ENCODE measurements at regions not wholly inside any gene's neighbourhood (a gene's known extent, or its start where the extent isn't known, plus 50 kb on each side); places are given as distances from the start of the nearest gene placed in this dataset.

DNA sequence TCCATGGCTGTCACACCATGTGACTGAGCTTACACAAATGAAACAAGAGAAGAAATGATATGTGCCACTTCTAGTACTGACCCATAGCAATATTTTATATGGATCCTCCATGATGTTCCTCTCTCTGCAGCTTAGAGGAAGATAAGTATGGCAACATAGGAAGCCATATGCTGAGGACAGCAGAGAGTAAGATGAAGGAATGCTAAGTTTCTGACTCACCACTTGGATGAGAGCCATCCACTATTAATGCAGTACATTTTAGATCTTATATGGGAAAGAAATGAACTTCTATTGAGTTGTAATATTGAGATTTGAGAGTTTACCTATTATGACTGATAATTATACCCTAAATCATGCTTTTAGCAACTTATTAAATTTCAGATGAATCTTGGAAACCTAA, 386.9 kb upstream of the MAOA start:
- H3K23ac ChIP-seq (ENCODE audit: low read length in 2 of 2) = no peak overlapping the region
- H3K18ac ChIP-seq (ENCODE audit: low read depth in 1 of 2, low read length in 2 of 2) = no peak overlapping the region
- H3K79me1 ChIP-seq (replicated peaks; ENCODE audit: low read length, poor library complexity, severe bottlenecking) = no peaks in the 10 kb centered on the region
- H3K4me1 ChIP-seq (ENCODE audit: control insufficient read depth, insufficient read depth, low read depth, low read length) = no peaks in the 10 kb centered on the region
- H2BK5ac ChIP-seq (ENCODE audit: low read depth, low read length, poor library complexity, severe bottlenecking) = no peak overlapping the region
- H3K36me3 ChIP-seq (ENCODE audit: control insufficient read depth in 1 of 2, insufficient read depth in 2 of 2, low read depth in 1 of 2, low read length in 2 of 2) = no peaks in the 10 kb centered on the region
- no peak overlapping the region for H4K91ac ChIP-seq (ENCODE audit: low read length)
- no peak overlapping the region for H2BK15ac ChIP-seq (ENCODE audit: low read depth, poor library complexity, severe bottlenecking)
- DNase-seq = peak; percentile 18
- no peak overlapping the region for H2BK120ac ChIP-seq (ENCODE audit: low read depth, low read length)
- H3K9me3 ChIP-seq (ENCODE audit: control insufficient read depth, low read length) = peaks cover 7% of the 10 kb centered on the region
- no peak overlapping the region for H3K9ac ChIP-seq (ENCODE audit: low read length)
- no peak overlapping the region for H3K14ac ChIP-seq (ENCODE audit: low read length in 2 of 2)
- H4K8ac ChIP-seq (ENCODE audit: low read length) = no peak overlapping the region
- H2AK5ac ChIP-seq (ENCODE audit: low read length, severe bottlenecking) = no peak overlapping the region
- H2AFZ ChIP-seq (ENCODE audit: low read depth, low read length) = no peak overlapping the region
- no peak overlapping the region for H3K27ac ChIP-seq (ENCODE audit: low read length, poor library complexity, severe bottlenecking)
- no peak overlapping the region for H3K4me3 ChIP-seq (ENCODE audit: insufficient read depth in 1 of 2, low read depth in 1 of 2, low read length in 2 of 2)
- no peak overlapping the region for H2BK12ac ChIP-seq (ENCODE audit: low read length in 2 of 2)
- H3K27me3 ChIP-seq (ENCODE audit: control insufficient read depth in 1 of 2, insufficient read depth in 1 of 2, low read length in 2 of 2) = no peaks in the 10 kb centered on the region
- H3K4me2 ChIP-seq (ENCODE audit: low read length, poor library complexity, severe bottlenecking) = no peak overlapping the region
- no peak overlapping the region for H3K4ac ChIP-seq (ENCODE audit: low read depth in 1 of 2, low read length in 2 of 2)

- no peak overlapping the region for H4K8ac ChIP-seq (ENCODE audit: low read length)
- H3K4me2 ChIP-seq (ENCODE audit: low read length, poor library complexity, severe bottlenecking) = no peak overlapping the region
- H2AFZ ChIP-seq (ENCODE audit: low read depth, low read length) = no peak overlapping the region
- no peak overlapping the region for H3K27ac ChIP-seq (ENCODE audit: low read length, poor library complexity, severe bottlenecking)
- DNase-seq = no peak
- no peak overlapping the region for H2BK15ac ChIP-seq (ENCODE audit: low read depth, poor library complexity, severe bottlenecking)
- H3K9ac ChIP-seq (ENCODE audit: low read length) = no peak overlapping the region
- H3K18ac ChIP-seq (ENCODE audit: low read depth in 1 of 2, low read length in 2 of 2) = no peak overlapping the region
- no peak overlapping the region for H2AK5ac ChIP-seq (ENCODE audit: low read length, severe bottlenecking)
- no peak overlapping the region for H3K14ac ChIP-seq (ENCODE audit: low read length in 2 of 2)
- H3K79me1 ChIP-seq (replicated peaks; ENCODE audit: low read length, poor library complexity, severe bottlenecking) = no peaks in the 10 kb centered on the region
- no peak overlapping the region for H3K23ac ChIP-seq (ENCODE audit: low read length in 2 of 2)
- H3K36me3 ChIP-seq (ENCODE audit: control insufficient read depth in 1 of 2, insufficient read depth in 2 of 2, low read depth in 1 of 2, low read length in 2 of 2) = no peaks in the 10 kb centered on the region
- H3K27me3 ChIP-seq (ENCODE audit: control insufficient read depth in 1 of 2, insufficient read depth in 1 of 2, low read length in 2 of 2) = no peaks in the 10 kb centered on the region
- H2BK12ac ChIP-seq (ENCODE audit: low read length in 2 of 2) = no peak overlapping the region
- no peak overlapping the region for H3K4ac ChIP-seq (ENCODE audit: low read depth in 1 of 2, low read length in 2 of 2)
- no peak overlapping the region for H2BK120ac ChIP-seq (ENCODE audit: low read depth, low read length)
- H3K4me1 ChIP-seq (ENCODE audit: control insufficient read depth, insufficient read depth, low read depth, low read length) = no peaks in the 10 kb centered on the region
- 94% methylated on average over 7 of the region's 8 CpGs for WGBS
- no peaks in the 10 kb centered on the region for H3K9me3 ChIP-seq (ENCODE audit: control insufficient read depth, low read length)
- H2BK5ac ChIP-seq (ENCODE audit: low read depth, low read length, poor library complexity, severe bottlenecking) = no peak overlapping the region
- H4K91ac ChIP-seq (ENCODE audit: low read length) = no peak overlapping the region
- no peak overlapping the region for H3K4me3 ChIP-seq (ENCODE audit: insufficient read depth in 1 of 2, low read depth in 1 of 2, low read length in 2 of 2)
These were observed 378.2 kb upstream of the MAOA start for GRCh38 chrX:43277879-43278278.

DNA sequence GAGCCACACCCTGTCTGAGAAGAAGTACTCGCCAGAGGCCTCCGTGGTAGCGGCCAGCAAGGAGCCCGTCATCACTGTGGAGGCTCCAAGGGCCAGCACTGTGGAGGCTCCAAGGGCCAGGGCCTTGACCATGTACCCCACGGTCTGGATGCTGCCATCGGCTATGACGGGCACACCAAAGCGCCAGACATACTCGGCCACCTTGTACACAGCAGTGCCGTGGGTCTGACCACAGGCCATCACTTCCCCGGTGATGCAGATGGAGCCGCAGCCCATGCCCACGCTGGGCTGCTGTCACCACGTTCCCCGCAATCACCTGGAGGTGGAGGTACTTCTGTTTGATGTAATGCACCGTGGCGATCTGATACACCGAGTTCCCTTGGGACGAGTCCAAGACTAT, 377.7 kb upstream of the MAOA start:
- no peak overlapping the region for H3K14ac ChIP-seq (ENCODE audit: low read length in 2 of 2)
- H3K4me2 ChIP-seq (ENCODE audit: low read length, poor library complexity, severe bottlenecking) = no peak overlapping the region
- no peak overlapping the region for H3K4ac ChIP-seq (ENCODE audit: low read depth in 1 of 2, low read length in 2 of 2)
- H2BK5ac ChIP-seq (ENCODE audit: low read depth, low read length, poor library complexity, severe bottlenecking) = no peak overlapping the region
- H3K27me3 ChIP-seq (ENCODE audit: control insufficient read depth in 1 of 2, insufficient read depth in 1 of 2, low read length in 2 of 2) = no peaks in the 10 kb centered on the region
- no peak for DNase-seq
- no peak overlapping the region for H3K18ac ChIP-seq (ENCODE audit: low read depth in 1 of 2, low read length in 2 of 2)
- H2BK12ac ChIP-seq (ENCODE audit: low read length in 2 of 2) = no peak overlapping the region
- H3K23ac ChIP-seq (ENCODE audit: low read length in 2 of 2) = no peak overlapping the region
- no peak overlapping the region for H3K4me3 ChIP-seq (ENCODE audit: insufficient read depth in 1 of 2, low read depth in 1 of 2, low read length in 2 of 2)
- H2AFZ ChIP-seq (ENCODE audit: low read depth, low read length) = no peak overlapping the region
- no peaks in the 10 kb centered on the region for H3K9me3 ChIP-seq (ENCODE audit: control insufficient read depth, low read length)
- H3K9ac ChIP-seq (ENCODE audit: low read length) = no peak overlapping the region
- no peak overlapping the region for H4K91ac ChIP-seq (ENCODE audit: low read length)
- no peak overlapping the region for H2AK5ac ChIP-seq (ENCODE audit: low read length, severe bottlenecking)
- H2BK15ac ChIP-seq (ENCODE audit: low read depth, poor library complexity, severe bottlenecking) = no peak overlapping the region
- H3K36me3 ChIP-seq (ENCODE audit: control insufficient read depth in 1 of 2, insufficient read depth in 2 of 2, low read depth in 1 of 2, low read length in 2 of 2) = no peaks in the 10 kb centered on the region
- H3K4me1 ChIP-seq (ENCODE audit: control insufficient read depth, insufficient read depth, low read depth, low read length) = no peaks in the 10 kb centered on the region
- 91% methylated on average over 19 of the region's 19 CpGs for whole genome bisulfite sequencing
- no peak overlapping the region for H2BK120ac ChIP-seq (ENCODE audit: low read depth, low read length)
- H3K79me1 ChIP-seq (replicated peaks; ENCODE audit: low read length, poor library complexity, severe bottlenecking) = no peaks in the 10 kb centered on the region
- H4K8ac ChIP-seq (ENCODE audit: low read length) = no peak overlapping the region
- H3K27ac ChIP-seq (ENCODE audit: low read length, poor library complexity, severe bottlenecking) = no peak overlapping the region

DNA sequence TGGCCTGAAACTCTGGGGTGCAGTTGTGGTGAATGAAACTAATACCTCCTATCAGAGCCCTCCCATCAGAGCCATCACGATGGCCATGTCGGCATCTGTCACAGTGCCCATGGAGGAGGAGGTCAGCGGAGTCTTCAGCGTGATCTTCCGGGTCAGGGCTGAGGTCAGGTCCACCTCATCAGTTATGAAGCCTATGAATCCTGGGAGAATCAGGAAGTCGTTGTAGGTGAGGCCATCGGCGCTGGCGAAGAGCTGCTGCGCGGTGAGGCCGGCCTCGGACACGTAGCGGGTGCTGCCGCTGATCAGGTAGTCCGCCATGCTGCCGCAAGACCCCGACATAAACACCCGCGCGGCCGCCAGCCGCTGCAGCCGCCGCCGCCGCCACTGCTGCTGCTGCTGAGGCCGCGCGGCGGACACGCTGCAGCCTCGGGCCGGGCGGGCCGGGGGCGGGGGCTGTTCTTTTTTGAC, 376.7 kb upstream of the MAOA start:
- Histone ChIP-seq H3K4me1 (ENCODE audit: control insufficient read depth, insufficient read depth, low read depth, low read length) (no peaks in the 10 kb centered on the region), H2BK120ac (ENCODE audit: low read depth, low read length) (no peak overlapping the region), H3K23ac (ENCODE audit: low read length in 2 of 2) (no peak overlapping the region), H3K79me1 (replicated peaks; ENCODE audit: low read length, poor library complexity, severe bottlenecking) (no peaks in the 10 kb centered on the region), H3K14ac (ENCODE audit: low read length in 2 of 2) (no peak overlapping the region), H3K9ac (ENCODE audit: low read length) (no peak overlapping the region), H3K27me3 (ENCODE audit: control insufficient read depth in 1 of 2, insufficient read depth in 1 of 2, low read length in 2 of 2) (no peaks in the 10 kb centered on the region), H2BK15ac (ENCODE audit: low read depth, poor library complexity, severe bottlenecking) (no peak overlapping the region), H3K36me3 (ENCODE audit: control insufficient read depth in 1 of 2, insufficient read depth in 2 of 2, low read depth in 1 of 2, low read length in 2 of 2) (no peaks in the 10 kb centered on the region), H3K4me2 (ENCODE audit: low read length, poor library complexity, severe bottlenecking) (no peak overlapping the region), H3K27ac (ENCODE audit: low read length, poor library complexity, severe bottlenecking) (no peak overlapping the region), H3K4ac (ENCODE audit: low read depth in 1 of 2, low read length in 2 of 2) (no peak overlapping the region), H3K9me3 (ENCODE audit: control insufficient read depth, low read length) (no peaks in the 10 kb centered on the region), H3K4me3 (ENCODE audit: insufficient read depth in 1 of 2, low read depth in 1 of 2, low read length in 2 of 2) (no peak overlapping the region), H2BK12ac (ENCODE audit: low read length in 2 of 2) (no peak overlapping the region), H2BK5ac (ENCODE audit: low read depth, low read length, poor library complexity, severe bottlenecking) (no peak overlapping the region), H2AK5ac (ENCODE audit: low read length, severe bottlenecking) (no peak overlapping the region), H4K91ac (ENCODE audit: low read length) (no peak overlapping the region), H4K8ac (ENCODE audit: low read length) (no peak overlapping the region), H3K18ac (ENCODE audit: low read depth in 1 of 2, low read length in 2 of 2) (no peak overlapping the region), H2AFZ (ENCODE audit: low read depth, low read length) (no peak overlapping the region)
- 95% methylated on average over 21 of the region's 38 CpGs for WGBS
- no peak for DNase-seq
